ENCODE measurements at regions not wholly inside any gene's neighbourhood (a gene's known extent, or its start where the extent isn't known, plus 50 kb on each side); places are given as distances from the start of the nearest gene placed in this dataset.

DNA sequence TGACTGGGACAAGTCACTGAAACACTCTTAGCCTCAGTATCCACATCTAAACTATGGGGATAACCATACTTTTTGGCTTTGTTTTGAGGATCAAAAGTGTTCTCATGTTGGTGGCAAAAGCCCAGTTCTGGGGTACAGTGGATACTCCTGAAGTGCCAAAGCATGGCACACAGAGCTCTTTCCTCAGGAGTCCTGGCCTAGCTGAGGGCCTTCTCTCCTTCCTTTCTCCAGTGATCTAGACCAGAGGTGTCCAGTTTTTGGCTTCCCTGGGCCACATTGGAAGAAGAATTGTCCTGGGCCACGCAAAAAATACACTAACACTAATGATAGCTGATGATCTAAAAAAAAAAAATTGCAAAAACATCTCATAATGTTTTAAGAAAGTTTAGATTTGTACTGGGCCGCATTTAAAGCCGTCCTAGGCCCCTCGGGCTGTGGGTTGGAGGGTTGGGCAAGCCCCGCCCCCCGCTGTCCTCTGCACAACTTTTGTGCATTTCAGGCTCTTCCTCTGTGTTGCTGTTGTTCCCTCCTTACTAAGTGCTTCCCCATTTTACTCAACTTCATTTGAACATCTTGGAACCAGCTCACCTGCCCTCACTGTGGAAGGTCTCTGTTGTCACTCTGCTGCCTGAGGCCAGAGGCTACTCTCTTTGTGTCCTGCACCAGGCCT, 337.0 kb downstream of the CYRIA start:
- H3K36me3 ChIP-seq (ENCODE audit: insufficient read depth, low read length) = no peaks in the 10 kb centered on the region
- H3K27me3 ChIP-seq (ENCODE audit: insufficient read depth, low read depth, low read length) = no peaks in the 10 kb centered on the region
- H2AFZ ChIP-seq (ENCODE audit: low read depth, low read length) = no peak overlapping the region
- no peaks in the 10 kb centered on the region for H4K20me1 ChIP-seq (ENCODE audit: insufficient read depth)
- no peak overlapping the region for H3K4me3 ChIP-seq (ENCODE audit: low read length)
- H3K9me3 ChIP-seq (ENCODE audit: low read length) = no peaks in the 10 kb centered on the region
- no peaks in the 10 kb centered on the region for H3K79me2 ChIP-seq (replicated peaks; ENCODE audit: insufficient read depth, low read length)
- TF ChIP-seq MXI1 (conservative IDR thresholded peaks at IDR 0.05; ENCODE audit: poor library complexity, severe bottlenecking) (no peak), EZH2 (IDR thresholded peaks at IDR 0.05; ENCODE audit: borderline replicate concordance, insufficient read depth, low read length, poor library complexity, severe bottlenecking) (no peak), TAF1 (IDR thresholded peaks at IDR 0.05; ENCODE audit: low read depth) (no peak)
- H3F3A ChIP-seq (ENCODE audit: insufficient read depth, low read length, poor library complexity, severe bottlenecking) = no peaks in the 10 kb centered on the region
- H3K9ac ChIP-seq (ENCODE audit: low read length) = no peak overlapping the region
- no peak overlapping the region for H3K4me2 ChIP-seq (ENCODE audit: low read length)
- no peaks in the 10 kb centered on the region for H3K9me2 ChIP-seq (ENCODE audit: insufficient read depth, low read length)
- H3K27ac ChIP-seq (ENCODE audit: low read length) = no peak overlapping the region

DNA sequence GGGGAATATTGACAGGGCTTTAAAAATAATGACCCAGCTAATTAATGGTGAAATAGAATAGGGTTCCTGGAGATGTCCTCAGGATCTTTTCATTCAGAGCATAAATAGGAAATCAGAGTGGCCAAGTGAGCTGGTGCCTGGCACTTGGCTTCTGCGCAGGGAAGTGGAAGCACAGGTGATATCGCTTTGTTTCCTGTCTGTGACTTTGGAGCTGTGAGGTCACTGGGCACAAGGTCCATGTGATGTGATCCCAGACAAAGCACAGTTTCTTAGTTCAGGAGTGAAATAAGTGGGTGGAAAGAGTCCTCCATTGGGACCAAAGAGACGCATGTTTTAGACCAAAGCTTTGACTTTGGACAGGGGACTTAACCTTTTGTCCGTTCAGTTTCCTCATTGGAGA, 338.3 kb downstream of the CYRIA start:
- Histone ChIP-seq H3K27me3 (ENCODE audit: insufficient read depth, low read depth, low read length) (no peaks in the 10 kb centered on the region), H4K20me1 (ENCODE audit: insufficient read depth) (no peaks in the 10 kb centered on the region), H3K9ac (ENCODE audit: low read length) (peak overlapping the region; percentile 29), H3K4me3 (ENCODE audit: low read length) (peak overlapping the region; percentile 36), H3K4me2 (ENCODE audit: low read length) (peak overlapping the region; percentile 17), H3K9me2 (ENCODE audit: insufficient read depth, low read length) (no peaks in the 10 kb centered on the region), H3K27ac (ENCODE audit: low read length) (peak overlapping the region; percentile 76), H3F3A (ENCODE audit: insufficient read depth, low read length, poor library complexity, severe bottlenecking) (no peaks in the 10 kb centered on the region), H2AFZ (ENCODE audit: low read depth, low read length) (peak overlapping the region; percentile 3), H3K36me3 (ENCODE audit: insufficient read depth, low read length) (no peaks in the 10 kb centered on the region), H3K79me2 (replicated peaks; ENCODE audit: insufficient read depth, low read length) (no peaks in the 10 kb centered on the region), H3K9me3 (ENCODE audit: low read length) (no peaks in the 10 kb centered on the region)
- TF ChIP-seq POLR2AphosphoS5 (IDR thresholded peaks at IDR 0.05) (no peak), RAD21 (conservative IDR thresholded peaks at IDR 0.05) (no peak), TAF1 (IDR thresholded peaks at IDR 0.05; ENCODE audit: low read depth) (no peak), SMC3 (conservative IDR thresholded peaks at IDR 0.05; ENCODE audit: poor library complexity) (no peak), MXI1 (conservative IDR thresholded peaks at IDR 0.05; ENCODE audit: poor library complexity, severe bottlenecking) (no peak), EZH2 (IDR thresholded peaks at IDR 0.05; ENCODE audit: borderline replicate concordance, insufficient read depth, low read length, poor library complexity, severe bottlenecking) (no peak), EP300 (conservative IDR thresholded peaks at IDR 0.05; ENCODE audit: poor library complexity, severe bottlenecking) (no peak)
- TF ChIP-seq, protein P1, sequence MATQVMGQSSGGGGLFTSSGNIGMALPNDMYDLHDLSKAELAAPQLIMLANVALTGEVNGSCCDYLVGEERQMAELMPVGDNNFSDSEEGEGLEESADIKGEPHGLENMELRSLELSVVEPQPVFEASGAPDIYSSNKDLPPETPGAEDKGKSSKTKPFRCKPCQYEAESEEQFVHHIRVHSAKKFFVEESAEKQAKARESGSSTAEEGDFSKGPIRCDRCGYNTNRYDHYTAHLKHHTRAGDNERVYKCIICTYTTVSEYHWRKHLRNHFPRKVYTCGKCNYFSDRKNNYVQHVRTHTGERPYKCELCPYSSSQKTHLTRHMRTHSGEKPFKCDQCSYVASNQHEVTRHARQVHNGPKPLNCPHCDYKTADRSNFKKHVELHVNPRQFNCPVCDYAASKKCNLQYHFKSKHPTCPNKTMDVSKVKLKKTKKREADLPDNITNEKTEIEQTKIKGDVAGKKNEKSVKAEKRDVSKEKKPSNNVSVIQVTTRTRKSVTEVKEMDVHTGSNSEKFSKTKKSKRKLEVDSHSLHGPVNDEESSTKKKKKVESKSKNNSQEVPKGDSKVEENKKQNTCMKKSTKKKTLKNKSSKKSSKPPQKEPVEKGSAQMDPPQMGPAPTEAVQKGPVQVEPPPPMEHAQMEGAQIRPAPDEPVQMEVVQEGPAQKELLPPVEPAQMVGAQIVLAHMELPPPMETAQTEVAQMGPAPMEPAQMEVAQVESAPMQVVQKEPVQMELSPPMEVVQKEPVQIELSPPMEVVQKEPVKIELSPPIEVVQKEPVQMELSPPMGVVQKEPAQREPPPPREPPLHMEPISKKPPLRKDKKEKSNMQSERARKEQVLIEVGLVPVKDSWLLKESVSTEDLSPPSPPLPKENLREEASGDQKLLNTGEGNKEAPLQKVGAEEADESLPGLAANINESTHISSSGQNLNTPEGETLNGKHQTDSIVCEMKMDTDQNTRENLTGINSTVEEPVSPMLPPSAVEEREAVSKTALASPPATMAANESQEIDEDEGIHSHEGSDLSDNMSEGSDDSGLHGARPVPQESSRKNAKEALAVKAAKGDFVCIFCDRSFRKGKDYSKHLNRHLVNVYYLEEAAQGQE (IDR thresholded peaks at IDR 0.05; ENCODE audit: borderline replicate concordance) = no peak
- TF ChIP-seq, protein P2, sequence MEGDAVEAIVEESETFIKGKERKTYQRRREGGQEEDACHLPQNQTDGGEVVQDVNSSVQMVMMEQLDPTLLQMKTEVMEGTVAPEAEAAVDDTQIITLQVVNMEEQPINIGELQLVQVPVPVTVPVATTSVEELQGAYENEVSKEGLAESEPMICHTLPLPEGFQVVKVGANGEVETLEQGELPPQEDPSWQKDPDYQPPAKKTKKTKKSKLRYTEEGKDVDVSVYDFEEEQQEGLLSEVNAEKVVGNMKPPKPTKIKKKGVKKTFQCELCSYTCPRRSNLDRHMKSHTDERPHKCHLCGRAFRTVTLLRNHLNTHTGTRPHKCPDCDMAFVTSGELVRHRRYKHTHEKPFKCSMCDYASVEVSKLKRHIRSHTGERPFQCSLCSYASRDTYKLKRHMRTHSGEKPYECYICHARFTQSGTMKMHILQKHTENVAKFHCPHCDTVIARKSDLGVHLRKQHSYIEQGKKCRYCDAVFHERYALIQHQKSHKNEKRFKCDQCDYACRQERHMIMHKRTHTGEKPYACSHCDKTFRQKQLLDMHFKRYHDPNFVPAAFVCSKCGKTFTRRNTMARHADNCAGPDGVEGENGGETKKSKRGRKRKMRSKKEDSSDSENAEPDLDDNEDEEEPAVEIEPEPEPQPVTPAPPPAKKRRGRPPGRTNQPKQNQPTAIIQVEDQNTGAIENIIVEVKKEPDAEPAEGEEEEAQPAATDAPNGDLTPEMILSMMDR (IDR thresholded peaks at IDR 0.05; ENCODE audit: poor library complexity, severe bottlenecking) = no peak
